Erythroblast (primary cell): ENCODE measurements at regions not wholly inside any gene's neighbourhood (a gene's known extent, or its start where the extent isn't known, plus 50 kb on each side); places are given as distances from the start of the nearest gene placed in this dataset.

Source experiments
- GATA1 ChIP-seq: IDR thresholded peaks from 2 replicates; pipeline ENCODE4 v1.6.1; 2011; ENCODE audit warnings: low read depth, mild to moderate bottlenecking, control low read depth, low read length, moderate library complexity
- POLR2A ChIP-seq: IDR thresholded peaks from 2 replicates; pipeline ENCODE4 v1.6.1; 2011; ENCODE audit warnings: mild to moderate bottlenecking, low read length

- TF ChIP-seq POLR2A: no peak
- TF ChIP-seq GATA1: no peak
Measured at GRCh38 chr15:62875626-62876021, 166.9 kb upstream of the TPM1 start.
